Naive thymus-derived CD8-positive, alpha-beta T cell (primary cell): ENCODE measurements at regions not wholly inside any gene's neighbourhood (a gene's known extent, or its start where the extent isn't known, plus 50 kb on each side); places are given as distances from the start of the nearest gene placed in this dataset.
"Not testable (repeated sequence)": the region's sequence is repeated elsewhere in the genome, so short reads cannot be mapped to it uniquely, and the experiment has no call there.

Experiments
- ATAC-seq, 2 donors: fragments of 150-1000 bp; cut with Tn5 transposase in 1 of 2; sonication (Bioruptor Pico), chemical (Tn5 transposase) in 1 of 2; 1 replicate in 1 of 2; 2 replicates in 1 of 2; pipeline ENCODE4 v1.10.0; 2021; ENCODE audit warnings: mild to moderate bottlenecking in 2 of 2, moderate library complexity in 2 of 2
- POLR2A ChIA-PET: fragments of 350-600 bp; sonication (Branson Sonifier 250); formaldehyde crosslinking; loops from one replicate; lab custom pipeline; 2021; ENCODE audit warnings: antibody characterized with exemption; lab: Charles Lee
- DNase-seq, 10 donors: peaks; one replicate each; pipeline versions ENCODE4 v3.0.0 to v3.0.0-alpha.2; 2020 to 2022
- H3K27ac Mint-ChIP-seq, 10 donors: one replicate each; pipeline ENCODE4 v1.8.0; 2020 to 2022; ENCODE audit warnings: mild to moderate bottlenecking in 10 of 10, mixed read lengths in 10 of 10, moderate library complexity in 4 of 10, inconsistent platforms in 1 of 10
- H3K27me3 Mint-ChIP-seq, 5 donors: one replicate each; pipeline ENCODE4 v1.8.0; 2021 to 2022; ENCODE audit warnings: mixed read lengths in 5 of 5
- H3K36me3 Mint-ChIP-seq, 3 donors: one replicate each; pipeline ENCODE4 v1.8.0; 2020 to 2022; ENCODE audit warnings: mixed read lengths in 3 of 3, mild to moderate bottlenecking in 2 of 3, inconsistent platforms in 1 of 3
- H3K4me1 Mint-ChIP-seq, 4 donors: one replicate each; pipeline ENCODE4 v1.8.0; 2021 to 2022; ENCODE audit warnings: mixed read lengths in 4 of 4
- H3K4me3 Mint-ChIP-seq, 10 donors: one replicate each; pipeline ENCODE4 v1.8.0; 2020 to 2022; ENCODE audit warnings: mild to moderate bottlenecking in 10 of 10, mixed read lengths in 10 of 10, moderate library complexity in 6 of 10, inconsistent platforms in 1 of 10
- H3K9me3 Mint-ChIP-seq, 9 donors: one replicate each; pipeline ENCODE4 v1.8.0; 2020 to 2022; ENCODE audit warnings: mixed read lengths in 9 of 9, mild to moderate bottlenecking in 3 of 9, inconsistent platforms in 1 of 9, moderate library complexity in 1 of 9

DNA sequence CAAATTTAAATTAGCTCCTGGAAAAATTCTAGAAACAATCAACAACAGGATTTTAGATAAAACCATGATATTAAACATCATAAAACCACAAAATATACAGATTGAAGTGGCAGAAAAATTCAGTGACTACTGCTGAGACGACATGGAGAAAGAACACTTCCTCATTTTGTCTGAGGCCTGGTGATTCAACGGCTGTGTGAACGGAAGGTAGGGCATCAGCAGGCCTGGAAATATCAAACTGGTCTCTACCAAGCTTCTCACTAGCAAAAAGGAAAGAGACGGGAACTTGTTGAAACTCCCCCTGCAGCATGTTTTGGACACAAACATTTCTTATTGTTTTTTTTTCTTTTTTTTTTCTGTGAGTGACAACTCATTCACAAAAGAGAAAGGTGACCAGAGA, 58.0 kb upstream of the AHI1 start:
- Mint-ChIP-seq H3K4me1 (peaks cover 0 to 3% (median 0%) of the 10 kb centered on the region in 4 donors), H3K4me3 (no peak overlapping the region), H3K9me3 (no peaks in the 10 kb centered on the region), H3K36me3 (no peaks in the 10 kb centered on the region), H3K27me3 (peaks cover 0 to 3% (median 2%) of the 10 kb centered on the region in 5 donors), H3K27ac (no peak overlapping the region)
- POLR2A ChIA-PET, result no interaction called here
- no peak for ATAC-seq
- no peak for DNase-seq

DNA sequence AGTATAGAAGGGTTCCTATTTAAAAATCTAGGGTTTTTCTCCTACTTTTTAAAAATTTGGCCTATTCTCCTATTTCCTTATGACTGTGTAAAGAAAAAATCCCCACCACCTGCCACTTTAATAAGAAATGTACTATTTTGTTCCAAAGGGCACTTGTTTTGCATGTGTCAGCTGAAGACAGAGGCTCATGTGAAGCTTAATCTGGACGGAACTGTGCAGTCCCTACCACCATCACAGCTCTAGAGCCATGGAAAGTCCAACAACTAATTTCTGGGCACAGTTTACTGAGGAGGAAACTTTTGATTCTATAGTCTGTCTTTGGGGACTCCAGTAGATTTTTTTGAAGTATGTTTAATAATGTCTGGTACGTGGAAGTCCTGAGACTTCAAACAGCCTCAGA, 60.0 kb upstream of the AHI1 start:
- H3K4me1 Mint-ChIP-seq, result peaks cover 0 to 3% (median 0%) of the 10 kb centered on the region in 4 donors
- no peak overlapping the region for H3K27ac Mint-ChIP-seq
- H3K4me3 Mint-ChIP-seq, result no peak overlapping the region
- no peaks in the 10 kb centered on the region for H3K36me3 Mint-ChIP-seq
- peaks cover 0 to 3% (median 2%) of the 10 kb centered on the region in 5 donors for H3K27me3 Mint-ChIP-seq
- ATAC-seq (no peak), DNase-seq (no peak)
- no peaks in the 10 kb centered on the region for H3K9me3 Mint-ChIP-seq
- POLR2A ChIA-PET, result no interaction called here

DNA sequence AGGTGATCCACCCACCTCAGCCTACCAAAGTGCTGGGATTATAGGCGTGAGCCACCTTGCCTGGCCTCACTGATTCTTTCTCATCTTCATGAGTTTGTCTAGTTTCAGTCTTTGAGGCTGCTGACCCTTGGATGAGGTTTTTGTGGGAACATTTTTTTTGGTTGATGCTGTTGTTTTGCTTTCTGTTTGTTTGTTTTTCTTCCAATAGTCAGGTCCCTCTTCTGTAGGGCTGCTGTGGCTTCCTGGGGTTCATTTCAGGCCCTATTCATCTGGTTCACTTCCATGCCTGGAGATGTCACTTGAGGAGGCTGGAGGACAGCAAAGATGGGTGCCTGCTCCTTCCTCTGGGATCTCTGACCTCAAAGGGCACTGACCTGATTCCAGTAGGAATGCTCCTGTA, 68.1 kb upstream of the AHI1 start:
- H3K9me3 Mint-ChIP-seq, H3K4me3 Mint-ChIP-seq, H3K36me3 Mint-ChIP-seq, POLR2A ChIA-PET, DNase-seq, ATAC-seq, H3K27ac Mint-ChIP-seq, H3K27me3 Mint-ChIP-seq: not testable (repeated sequence)
- peaks cover 0 to 11% (median 1%) of the 10 kb centered on the region in 4 donors for H3K4me1 Mint-ChIP-seq

DNA sequence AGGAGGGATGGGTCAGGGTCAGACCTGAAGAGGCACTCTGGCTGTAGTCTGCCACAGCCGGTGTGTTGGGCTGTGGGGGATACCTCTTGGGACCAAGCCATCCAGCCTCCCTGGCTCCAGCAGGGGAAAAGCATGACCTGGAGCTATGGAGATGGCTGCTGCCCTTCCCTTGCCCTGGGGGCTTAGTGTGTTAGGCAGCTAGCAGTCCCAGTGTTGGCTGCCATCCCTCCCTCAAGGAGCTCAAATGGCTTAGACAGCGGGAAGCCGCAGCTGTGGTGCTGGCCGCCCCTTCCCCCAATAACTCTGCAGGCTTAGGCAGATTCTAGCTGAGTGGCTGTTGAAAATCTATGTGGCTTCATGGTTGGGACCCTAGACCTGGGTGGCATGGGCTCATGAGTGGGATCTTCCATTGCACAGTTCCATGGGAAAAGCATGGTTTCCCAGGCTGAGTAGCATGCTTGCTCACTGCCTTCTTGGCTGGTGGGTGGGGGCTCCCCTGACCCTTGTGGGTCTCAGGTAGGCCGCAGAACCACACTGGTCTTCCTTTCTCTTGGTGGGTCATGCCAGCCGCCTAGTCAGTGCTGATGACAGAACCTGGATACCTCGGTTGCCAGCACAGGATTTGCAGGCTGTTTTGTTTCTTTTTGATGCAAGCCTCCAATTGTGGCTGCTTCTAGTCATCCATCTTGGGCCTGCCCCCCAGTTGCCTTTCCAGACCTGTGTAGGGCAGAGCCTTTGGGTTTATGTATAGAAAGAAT, 69.0 kb upstream of the AHI1 start:
- H3K27me3 Mint-ChIP-seq, result peaks cover 0 to 3% (median 0%) of the 10 kb centered on the region in 5 donors
- no peak for ATAC-seq
- no peak overlapping the region for H3K4me3 Mint-ChIP-seq
- no peaks in the 10 kb centered on the region for H3K36me3 Mint-ChIP-seq
- H3K9me3 Mint-ChIP-seq, result no peaks in the 10 kb centered on the region
- peaks cover 0 to 11% (median 1%) of the 10 kb centered on the region in 4 donors for H3K4me1 Mint-ChIP-seq
- POLR2A ChIA-PET, result no interaction called here
- H3K27ac Mint-ChIP-seq, result no peak overlapping the region
- no peak for DNase-seq

DNA sequence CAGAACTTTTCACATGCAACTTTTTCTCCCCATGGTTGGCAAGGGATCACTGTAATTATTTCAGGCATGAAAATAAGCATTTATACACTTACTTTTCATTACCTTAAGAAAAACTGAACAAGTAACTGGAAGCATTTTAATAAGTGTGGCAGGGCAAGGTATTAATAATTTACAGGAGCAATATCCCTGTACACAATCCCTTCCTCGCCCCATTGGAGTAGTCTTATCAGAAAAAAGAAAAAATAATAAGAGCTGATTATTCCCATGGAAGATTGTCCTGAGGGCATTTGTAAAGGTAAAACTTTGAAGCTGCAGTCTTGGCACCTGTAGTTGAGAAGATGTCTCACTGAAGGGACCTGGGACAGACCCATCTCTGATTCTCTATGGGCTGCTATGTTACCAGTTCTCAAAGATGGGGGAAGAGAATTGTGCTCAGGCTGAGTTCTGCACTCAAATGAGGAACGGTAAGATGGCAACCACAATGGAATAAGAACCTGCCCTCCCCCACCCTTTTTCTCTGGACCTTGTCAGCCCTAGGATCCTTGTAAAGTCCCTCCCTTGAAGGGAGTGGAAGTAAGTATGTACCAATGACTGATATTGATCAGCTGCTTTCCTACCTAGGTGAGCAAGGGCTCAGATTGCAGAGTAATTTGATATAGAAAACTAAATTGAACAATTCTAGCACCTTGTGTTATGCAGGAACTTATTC, 70.0 kb upstream of the AHI1 start:
- POLR2A ChIA-PET, result interaction anchor here (0.6 kb wide), 1 partner anchor 293 kb away, joined by 8 read pairs; no protein-coding TSS in a partner anchor

DNA sequence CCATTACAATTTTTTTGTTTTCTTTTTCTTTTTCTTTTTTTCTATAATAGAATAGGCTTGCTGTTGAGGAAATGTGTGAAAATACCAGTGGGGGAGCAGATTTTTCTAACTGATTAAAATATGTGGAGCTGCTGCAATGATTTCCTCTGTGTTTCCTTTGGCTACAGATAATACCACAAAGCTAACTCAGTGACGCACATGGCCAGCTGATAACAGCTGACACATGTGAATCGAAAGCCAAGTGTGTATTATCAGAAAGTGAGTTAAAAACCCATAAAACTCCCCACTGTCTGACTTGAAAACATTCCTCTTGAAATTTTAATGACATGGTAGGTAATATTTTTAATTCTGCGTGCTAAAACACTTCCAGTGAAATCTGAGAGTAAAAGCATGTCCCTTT, 70.8 kb upstream of the AHI1 start:
- Mint-ChIP-seq H3K4me1 (peaks cover 0 to 11% (median 1%) of the 10 kb centered on the region in 4 donors), H3K27me3 (peaks cover 0 to 3% (median 0%) of the 10 kb centered on the region in 5 donors), H3K36me3 (no peaks in the 10 kb centered on the region), H3K4me3 (no peak overlapping the region), H3K27ac (no peak overlapping the region), H3K9me3 (no peaks in the 10 kb centered on the region)
- DNase-seq (peak in 5 of 10 donors; percentile 17 to 49 (median 37)), ATAC-seq (peak in 1 of 2 donors; percentile 77)
- POLR2A ChIA-PET, result no interaction called here

More for the DNA sequence above, 70.0 kb upstream of the AHI1 start:
- ATAC-seq (no peak), DNase-seq (no peak)
- Mint-ChIP-seq H3K36me3 (no peaks in the 10 kb centered on the region), H3K9me3 (no peaks in the 10 kb centered on the region), H3K4me1 (peaks cover 0 to 11% (median 1%) of the 10 kb centered on the region in 4 donors), H3K27ac (no peak overlapping the region), H3K27me3 (peaks cover 0 to 3% (median 0%) of the 10 kb centered on the region in 5 donors), H3K4me3 (no peak overlapping the region)

DNA sequence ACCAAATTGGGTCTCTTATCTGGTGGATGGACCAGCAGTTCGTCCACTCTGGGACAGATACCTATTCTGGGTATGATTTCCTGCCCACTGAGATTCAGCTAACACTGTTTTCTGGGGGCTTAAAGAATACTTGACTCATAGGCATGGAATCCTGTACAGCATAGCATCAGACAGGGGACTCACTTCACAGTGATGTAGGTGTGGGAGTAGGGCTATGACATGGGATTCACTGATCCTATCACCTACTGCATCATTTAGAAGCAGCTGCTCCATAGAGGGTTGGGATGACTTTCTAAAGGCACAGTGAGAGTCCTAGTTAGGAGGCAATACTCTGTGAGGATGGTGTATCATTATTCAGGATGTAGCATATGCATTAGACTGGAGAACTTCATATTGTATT, 74.5 kb upstream of the AHI1 start:
- H3K4me1 Mint-ChIP-seq, result peaks cover 0 to 14% (median 6%) of the 10 kb centered on the region in 4 donors
- no peaks in the 10 kb centered on the region for H3K36me3 Mint-ChIP-seq
- DNase-seq (no peak), ATAC-seq (no peak)
- no peaks in the 10 kb centered on the region for H3K9me3 Mint-ChIP-seq
- H3K27me3 Mint-ChIP-seq, result peaks cover 0 to 3% (median 0%) of the 10 kb centered on the region in 5 donors
- no peak overlapping the region for H3K4me3 Mint-ChIP-seq
- H3K27ac Mint-ChIP-seq, result peak overlapping the region in 1 of 10 donors; percentile 42
- POLR2A ChIA-PET, result no interaction called here

DNA sequence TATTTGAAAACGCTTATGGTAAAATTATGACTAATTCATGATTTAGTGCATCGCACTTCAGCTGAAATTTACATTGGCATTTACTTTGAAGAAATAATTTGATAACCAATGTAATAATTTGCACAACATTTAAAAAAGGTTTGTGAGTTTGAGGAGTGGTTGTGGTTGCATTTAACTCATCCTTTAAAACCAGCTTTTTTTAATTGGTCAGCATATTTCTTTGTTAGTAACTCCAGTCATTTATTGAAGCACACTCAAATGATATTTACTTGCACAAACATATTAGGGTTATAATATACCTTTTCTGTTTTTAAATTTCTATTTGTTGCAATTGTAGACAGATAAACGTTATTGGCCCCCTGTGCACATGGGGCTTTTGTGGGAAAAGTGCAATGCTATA, 78.1 kb upstream of the AHI1 start:
- ATAC-seq (no peak), DNase-seq (no peak)
- peaks cover 0 to 11% (median 7%) of the 10 kb centered on the region in 4 donors for H3K4me1 Mint-ChIP-seq
- H3K27me3 Mint-ChIP-seq, result no peaks in the 10 kb centered on the region
- H3K9me3 Mint-ChIP-seq, result no peaks in the 10 kb centered on the region
- POLR2A ChIA-PET, result no interaction called here
- no peaks in the 10 kb centered on the region for H3K36me3 Mint-ChIP-seq
- no peak overlapping the region for H3K27ac Mint-ChIP-seq
- no peak overlapping the region for H3K4me3 Mint-ChIP-seq

DNA sequence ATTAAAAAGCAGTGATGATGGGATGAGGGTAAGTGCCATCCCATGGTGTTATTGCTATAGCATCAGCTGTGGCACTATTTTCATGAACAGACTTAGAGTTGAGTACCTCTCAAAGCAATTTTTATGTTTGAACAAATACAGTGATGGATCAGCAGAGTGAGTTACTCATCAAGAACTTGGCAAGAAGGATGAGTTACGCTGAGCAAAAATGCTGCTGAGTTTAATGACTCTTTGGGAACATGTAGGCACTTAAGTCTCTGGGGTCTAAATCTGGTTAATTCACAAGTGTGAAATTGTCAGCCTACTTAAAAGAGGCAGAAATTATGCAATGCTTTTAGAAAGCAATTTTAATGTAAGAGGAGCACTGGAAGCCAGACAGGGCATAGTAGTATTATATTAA, 78.5 kb upstream of the AHI1 start:
- peak overlapping the region in 1 of 10 donors; percentile 17 for H3K27ac Mint-ChIP-seq
- H3K4me3 Mint-ChIP-seq, result no peak overlapping the region
- H3K9me3 Mint-ChIP-seq, result no peaks in the 10 kb centered on the region
- no peak for ATAC-seq
- DNase-seq, result no peak
- peaks cover 0 to 11% (median 7%) of the 10 kb centered on the region in 4 donors for H3K4me1 Mint-ChIP-seq
- H3K36me3 Mint-ChIP-seq, result no peaks in the 10 kb centered on the region
- POLR2A ChIA-PET, result no interaction called here
- H3K27me3 Mint-ChIP-seq, result no peaks in the 10 kb centered on the region

DNA sequence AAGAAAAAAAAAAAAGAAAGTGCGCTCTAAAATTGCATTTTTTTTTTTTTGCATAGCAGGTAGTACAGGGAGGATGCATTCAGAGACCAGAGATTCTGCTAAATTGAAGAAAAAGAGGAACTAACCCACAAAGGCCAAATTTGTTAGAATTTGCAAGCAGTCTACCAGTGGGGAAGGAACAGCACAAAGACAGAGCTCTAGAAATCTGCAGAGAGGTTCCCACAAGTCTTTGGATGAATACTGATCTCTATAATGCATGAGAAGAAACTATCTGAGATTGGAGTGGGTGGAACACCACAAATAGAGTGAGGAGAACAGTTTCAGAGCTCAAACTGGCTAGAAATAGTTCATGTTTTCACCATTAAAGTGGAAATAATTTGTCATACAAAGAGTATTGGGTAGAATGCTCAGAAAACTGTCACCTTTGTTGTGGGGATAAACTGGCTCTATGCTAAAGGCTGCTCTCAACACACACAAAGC, 79.6 kb upstream of the AHI1 start:
- no peak for ATAC-seq
- POLR2A ChIA-PET, result no interaction called here
- Mint-ChIP-seq H3K4me3 (no peak overlapping the region), H3K27ac (peak overlapping the region in 2 of 10 donors; percentile 35 to 51), H3K9me3 (no peaks in the 10 kb centered on the region), H3K36me3 (no peaks in the 10 kb centered on the region), H3K4me1 (peaks cover 0 to 11% (median 7%) of the 10 kb centered on the region in 4 donors), H3K27me3 (peaks cover 0 to 5% (median 0%) of the 10 kb centered on the region in 5 donors)
- DNase-seq, result no peak

DNA sequence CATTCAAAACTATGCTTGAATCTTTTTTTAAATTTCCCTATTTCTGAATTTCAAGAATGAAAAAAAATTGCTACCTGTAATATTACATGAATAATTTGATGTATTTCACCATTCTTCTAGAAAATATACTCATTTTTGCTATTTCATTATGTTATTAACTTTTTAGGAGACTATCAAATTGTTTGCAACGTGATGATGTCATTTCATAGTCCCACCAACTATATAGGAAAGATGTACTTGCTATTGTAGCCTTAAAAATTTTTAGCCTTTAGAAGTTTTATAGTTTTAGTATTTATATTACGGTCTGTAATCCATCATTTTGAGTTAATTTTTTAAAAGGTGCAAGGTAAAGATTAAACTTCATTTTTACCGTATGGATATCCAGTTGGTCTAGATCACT, 81.4 kb upstream of the AHI1 start:
- H3K36me3 Mint-ChIP-seq, result no peaks in the 10 kb centered on the region
- H3K27ac Mint-ChIP-seq, result no peak overlapping the region
- ATAC-seq, result no peak
- POLR2A ChIA-PET, result no interaction called here
- H3K27me3 Mint-ChIP-seq, result peaks cover 0 to 5% (median 0%) of the 10 kb centered on the region in 5 donors
- DNase-seq, result no peak
- peaks cover 0 to 11% (median 7%) of the 10 kb centered on the region in 4 donors for H3K4me1 Mint-ChIP-seq
- no peak overlapping the region for H3K4me3 Mint-ChIP-seq
- H3K9me3 Mint-ChIP-seq, result no peaks in the 10 kb centered on the region

DNA sequence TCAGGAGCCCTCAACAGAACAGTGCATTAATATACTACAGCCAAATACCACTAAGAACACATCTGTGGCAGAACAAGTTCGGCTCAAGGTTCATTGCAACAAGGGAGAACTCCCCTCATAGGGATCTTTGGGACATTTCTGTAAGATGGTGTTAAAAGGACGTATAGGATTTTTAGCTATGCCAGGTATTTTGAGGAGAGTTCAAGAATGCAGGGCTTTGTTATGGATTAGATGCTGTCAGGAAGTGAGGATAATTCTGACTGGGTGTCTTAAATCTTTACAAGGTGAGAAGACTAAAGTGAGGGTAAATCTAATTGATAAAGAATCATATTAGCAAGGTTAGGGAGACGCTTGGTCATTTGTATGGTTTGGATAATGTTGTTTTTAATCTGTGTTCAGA, 83.7 kb upstream of the AHI1 start:
- no peak for DNase-seq
- Mint-ChIP-seq H3K36me3 (no peaks in the 10 kb centered on the region), H3K27ac (no peak overlapping the region), H3K9me3 (no peaks in the 10 kb centered on the region), H3K4me1 (peaks cover 0 to 11% (median 9%) of the 10 kb centered on the region in 4 donors), H3K27me3 (peaks cover 0 to 5% (median 0%) of the 10 kb centered on the region in 5 donors), H3K4me3 (no peak overlapping the region)
- ATAC-seq, result no peak
- POLR2A ChIA-PET, result no interaction called here

DNA sequence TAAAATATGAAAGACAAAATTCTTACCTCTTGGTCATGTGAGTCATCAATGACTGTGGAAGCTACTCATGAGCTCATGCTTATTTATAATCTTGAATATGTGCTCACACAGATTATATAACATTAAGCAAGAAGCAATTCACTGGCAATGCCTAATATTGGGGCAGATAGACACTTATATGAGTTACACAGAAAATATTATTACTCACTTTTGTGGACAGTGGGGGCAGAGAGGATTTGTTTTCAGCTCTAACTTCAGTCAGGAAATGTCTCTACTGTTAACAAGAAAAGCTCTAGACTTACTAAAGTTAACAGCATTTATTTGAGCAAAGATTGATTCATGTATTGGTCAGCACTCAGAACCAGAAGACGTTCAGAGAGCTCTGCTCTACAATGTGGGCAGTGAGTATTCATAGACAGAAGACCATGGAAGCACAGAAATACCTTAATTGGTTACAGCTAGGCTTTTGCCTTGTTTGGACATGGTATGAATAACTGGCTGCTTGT, 85.8 kb upstream of the AHI1 start:
- Mint-ChIP-seq H3K4me3 (no peak overlapping the region), H3K27ac (no peak overlapping the region), H3K36me3 (no peaks in the 10 kb centered on the region), H3K27me3 (peaks cover 0 to 5% (median 0%) of the 10 kb centered on the region in 5 donors), H3K4me1 (peaks cover 0 to 14% (median 8%) of the 10 kb centered on the region in 4 donors), H3K9me3 (no peaks in the 10 kb centered on the region)
- POLR2A ChIA-PET, result no interaction called here
- DNase-seq (no peak), ATAC-seq (no peak)
